NCI-H524 treated with DMSO at 0.1 percent for 48 hours (cell line): ENCODE measurements at regions not wholly inside any gene's neighbourhood (a gene's known extent, or its start where the extent isn't known, plus 50 kb on each side); places are given as distances from the start of the nearest gene placed in this dataset.

Experiments
- DNase-seq: peaks from one replicate; lab custom pipeline; 2025; lab: John Stamatoyannopoulos, UW

- no peak for DNase-seq
Measured at GRCh38 chr16:51474414-51475091, 323.5 kb upstream of the SALL1 start.

DNA sequence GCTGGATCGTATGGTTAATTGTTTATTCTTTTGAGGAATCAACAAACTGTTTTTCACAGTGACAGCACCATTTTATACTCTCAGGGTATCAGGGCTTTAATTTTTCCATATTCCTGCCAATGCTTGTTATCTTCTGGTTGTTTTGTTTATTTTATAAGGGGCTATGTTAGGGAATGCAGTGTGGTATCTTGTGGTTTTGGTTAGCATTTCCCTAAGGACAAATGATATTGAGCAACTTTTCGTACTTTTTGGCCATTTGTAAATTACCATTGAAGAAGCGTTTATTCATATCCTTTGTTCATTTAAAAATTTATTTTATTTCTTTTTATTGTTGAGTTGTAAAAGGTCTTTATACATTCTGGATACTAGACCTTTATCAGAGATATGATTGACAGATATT, 322.0 kb upstream of the SALL1 start:
- DNase-seq: no peak

- DNase-seq: no peak
Measured at GRCh38 chr16:51470492-51470891, 319.4 kb upstream of the SALL1 start.

DNA sequence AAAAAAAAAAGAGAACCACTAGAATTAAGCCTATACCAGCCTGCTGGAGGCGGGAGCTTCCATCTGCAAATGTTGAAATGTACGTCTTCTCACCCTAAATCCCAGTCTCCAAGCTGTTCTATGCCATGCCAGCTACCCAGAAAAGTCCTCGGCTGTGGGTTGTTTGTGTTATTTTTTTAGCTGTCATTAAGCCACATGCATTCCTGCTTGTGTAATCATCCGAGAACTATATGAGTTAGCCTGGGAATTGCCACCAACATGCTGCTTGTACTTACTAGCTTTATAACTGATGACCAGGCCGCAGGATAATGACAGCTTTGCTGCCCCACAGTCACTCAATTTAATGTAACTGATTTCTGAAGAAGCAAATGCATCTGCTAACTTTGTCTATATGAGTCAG, 313.9 kb upstream of the SALL1 start:
- no peak for DNase-seq

DNA sequence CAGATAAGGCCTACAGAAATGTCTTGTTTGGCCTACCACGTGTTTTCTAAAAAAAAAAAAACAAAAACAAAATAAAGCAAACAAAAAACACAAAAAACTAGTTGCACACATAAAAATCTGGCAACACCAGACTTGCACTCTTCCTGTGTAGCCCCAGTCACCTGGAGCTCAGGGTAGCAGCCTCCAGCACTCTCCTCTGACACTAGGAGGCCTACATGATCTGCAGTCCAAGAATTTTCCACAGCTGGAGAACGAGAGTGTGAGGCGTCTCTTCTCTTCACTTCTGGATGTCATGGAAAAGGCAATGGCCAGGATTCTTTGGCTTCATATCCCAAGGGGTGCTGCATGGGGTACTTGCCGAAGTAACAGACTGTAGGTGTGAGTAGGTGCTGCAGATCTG, 310.2 kb upstream of the SALL1 start:
- DNase-seq: no peak

DNA sequence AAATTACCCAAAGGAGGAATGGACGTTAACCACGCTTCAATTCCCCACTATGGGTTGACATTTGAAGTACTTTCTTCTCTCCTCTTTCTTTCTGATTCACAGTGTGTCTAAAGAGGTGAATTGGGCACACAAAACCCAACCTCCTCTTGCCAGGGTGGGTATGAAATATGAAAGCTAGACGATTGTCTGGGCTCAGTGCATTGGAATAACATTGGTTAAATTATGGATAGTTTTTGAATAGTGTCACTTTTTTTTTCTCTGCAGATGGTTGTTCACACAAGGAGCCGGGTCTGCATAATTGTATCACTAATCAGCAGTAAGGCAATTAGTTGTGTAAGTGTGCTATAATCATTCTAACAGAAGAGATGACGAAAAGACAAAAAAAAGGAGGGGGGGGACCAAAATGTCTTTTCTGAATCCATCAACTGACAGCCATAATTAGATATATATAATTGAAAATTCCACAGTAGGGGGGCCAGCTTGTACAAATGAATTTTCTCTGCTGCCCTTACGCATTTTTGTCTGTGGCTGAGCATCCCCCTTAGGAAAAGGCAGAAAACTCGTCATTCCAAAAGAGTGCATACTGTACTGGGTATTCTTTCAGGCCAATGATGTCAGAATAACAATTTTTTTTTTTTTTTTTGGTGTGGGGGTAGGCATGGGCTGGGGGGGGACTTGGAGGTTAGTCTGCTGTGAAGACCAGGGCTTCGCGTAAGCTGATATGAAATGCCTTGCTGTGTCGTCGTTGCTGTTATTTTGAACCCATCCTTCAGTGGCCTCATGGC, 307.5 kb upstream of the SALL1 start:
- DNase-seq: no peak

GRCh38 chr16:51457775-51458174, 306.7 kb upstream of the SALL1 start:
- no peak for DNase-seq

DNA sequence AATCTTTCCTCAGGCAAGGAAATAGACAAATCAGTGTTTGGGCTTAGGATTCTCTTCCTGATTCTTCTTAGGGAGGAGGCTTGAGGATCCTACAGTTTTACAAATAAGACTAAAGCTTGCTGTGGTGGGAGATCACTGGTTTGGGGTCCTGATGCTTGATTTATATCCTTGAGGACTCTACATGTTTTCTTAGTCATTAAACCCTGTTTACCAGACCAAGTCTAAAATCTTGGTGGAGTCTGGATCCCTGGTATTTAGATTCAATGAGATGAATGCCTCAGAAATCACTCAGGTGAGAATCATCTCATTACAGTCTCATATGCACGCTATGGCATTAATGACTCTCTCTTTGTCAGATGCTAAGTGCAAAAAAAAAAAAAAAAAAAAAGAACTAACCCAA, 304.3 kb upstream of the SALL1 start:
- DNase-seq: no peak

DNA sequence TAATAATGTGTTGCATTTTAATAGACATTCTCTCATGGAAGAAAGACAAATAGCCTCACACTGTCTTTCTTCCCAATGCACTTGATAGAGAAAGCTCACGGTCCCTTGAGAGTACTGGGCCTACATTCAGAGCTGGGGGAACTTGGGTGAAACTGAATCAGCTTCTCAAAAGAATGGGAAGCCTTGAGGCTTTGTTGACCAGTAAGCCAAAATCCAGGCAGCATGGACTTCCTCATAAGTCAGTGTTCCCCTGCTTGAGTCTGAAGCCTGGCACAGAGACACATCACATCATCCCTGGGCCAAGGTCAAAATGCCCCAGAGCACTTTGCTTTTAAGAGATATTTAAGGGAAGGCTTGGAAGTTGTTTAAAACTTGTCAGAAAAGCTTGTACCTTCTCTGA, 302.2 kb upstream of the SALL1 start:
- DNase-seq: no peak

DNA sequence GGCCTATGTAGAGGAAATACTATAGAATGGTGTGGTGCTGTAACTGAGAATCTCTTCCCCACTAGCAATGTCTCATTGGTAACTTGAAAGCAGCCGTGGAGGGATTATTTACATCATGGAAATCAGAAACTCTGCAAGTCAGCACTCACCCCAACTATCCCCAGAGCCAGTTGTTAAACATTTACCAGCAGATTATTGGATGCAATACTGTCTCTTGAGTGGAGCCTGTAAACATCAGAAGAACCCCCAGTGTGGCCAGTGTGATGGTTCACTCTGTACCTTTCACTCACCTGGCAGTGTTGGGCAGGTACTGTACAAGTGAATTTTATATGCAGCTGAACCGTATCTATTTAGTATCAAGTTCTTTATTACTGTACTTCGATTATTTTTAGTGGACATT, 299.8 kb upstream of the SALL1 start:
- DNase-seq: no peak

DNA sequence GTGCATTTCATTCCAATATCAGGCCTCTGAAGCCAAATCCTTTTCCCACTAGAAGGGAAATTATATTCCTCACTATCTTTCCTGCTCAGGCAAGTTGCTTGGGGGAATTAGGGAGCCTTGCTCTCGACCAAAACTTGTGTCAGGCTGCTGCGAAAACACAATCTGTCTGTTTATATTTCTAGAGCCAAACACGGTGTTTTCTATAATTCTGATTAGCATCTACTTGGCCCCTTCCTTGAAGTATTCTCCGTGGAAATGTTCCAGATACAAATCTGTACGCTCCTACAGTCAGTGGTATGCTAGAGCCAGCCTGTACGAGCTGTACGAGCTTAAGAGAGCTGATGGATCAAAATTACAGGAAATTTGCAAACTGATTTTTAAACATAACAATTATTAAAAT, 299.3 kb upstream of the SALL1 start:
- no peak for DNase-seq

DNA sequence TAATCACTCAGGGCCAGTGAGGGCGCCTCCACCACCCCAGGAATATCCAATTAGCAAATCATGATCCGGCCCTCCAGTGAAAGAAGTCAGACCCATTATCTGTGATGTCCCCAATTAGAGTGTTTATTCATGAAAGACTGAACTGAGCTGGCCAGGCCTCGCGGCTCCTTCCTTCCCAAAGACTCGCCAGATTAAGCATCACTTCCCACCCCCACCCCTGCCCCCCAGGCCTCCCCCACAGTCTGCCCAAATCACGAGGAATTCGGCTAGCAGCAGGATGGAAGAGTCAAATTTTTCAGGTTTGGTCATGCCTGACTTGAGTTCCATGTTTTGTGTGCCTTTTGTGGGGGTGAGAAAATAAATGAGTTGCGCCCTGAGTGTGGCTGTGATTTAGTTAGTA, 298.4 kb upstream of the SALL1 start:
- no peak for DNase-seq

DNA sequence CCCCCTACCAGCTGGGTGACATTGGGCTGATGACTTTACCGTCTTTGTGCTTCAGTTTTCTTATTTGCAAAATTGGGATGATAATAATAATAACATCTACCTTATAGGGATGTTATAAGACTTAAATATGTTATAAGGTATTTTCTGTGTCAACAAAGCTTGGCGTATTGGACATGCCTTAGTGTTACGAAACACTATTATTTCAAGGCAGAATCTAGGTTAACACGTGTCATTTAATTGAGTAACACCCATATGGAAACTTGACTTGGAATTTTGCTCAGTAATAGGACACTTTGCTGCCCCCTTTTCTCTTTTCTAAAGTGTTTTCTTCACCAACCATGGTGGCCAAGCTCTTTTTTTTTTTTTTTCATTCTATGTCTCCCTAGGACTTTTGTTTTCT, 294.2 kb upstream of the SALL1 start:
- no peak for DNase-seq

DNA sequence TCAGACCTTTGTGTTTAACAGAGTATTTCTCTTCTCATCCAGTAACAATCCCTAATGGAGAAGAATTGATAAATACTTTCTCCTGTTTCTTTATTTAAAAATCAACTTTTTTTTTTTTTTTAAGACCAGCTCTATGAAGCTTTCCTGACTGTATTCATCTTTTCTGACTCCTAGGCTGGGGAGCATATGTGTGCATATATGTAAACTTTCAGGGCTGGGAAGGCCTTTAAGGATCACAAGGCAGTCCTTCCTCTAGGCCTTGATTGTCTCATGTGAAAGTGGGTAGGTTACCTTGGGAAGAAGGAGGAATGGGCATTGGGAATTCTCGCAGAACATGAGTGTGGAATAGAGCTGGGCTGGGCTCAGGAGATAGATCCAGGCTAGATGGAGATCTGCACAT, 292.9 kb upstream of the SALL1 start:
- no peak for DNase-seq

DNA sequence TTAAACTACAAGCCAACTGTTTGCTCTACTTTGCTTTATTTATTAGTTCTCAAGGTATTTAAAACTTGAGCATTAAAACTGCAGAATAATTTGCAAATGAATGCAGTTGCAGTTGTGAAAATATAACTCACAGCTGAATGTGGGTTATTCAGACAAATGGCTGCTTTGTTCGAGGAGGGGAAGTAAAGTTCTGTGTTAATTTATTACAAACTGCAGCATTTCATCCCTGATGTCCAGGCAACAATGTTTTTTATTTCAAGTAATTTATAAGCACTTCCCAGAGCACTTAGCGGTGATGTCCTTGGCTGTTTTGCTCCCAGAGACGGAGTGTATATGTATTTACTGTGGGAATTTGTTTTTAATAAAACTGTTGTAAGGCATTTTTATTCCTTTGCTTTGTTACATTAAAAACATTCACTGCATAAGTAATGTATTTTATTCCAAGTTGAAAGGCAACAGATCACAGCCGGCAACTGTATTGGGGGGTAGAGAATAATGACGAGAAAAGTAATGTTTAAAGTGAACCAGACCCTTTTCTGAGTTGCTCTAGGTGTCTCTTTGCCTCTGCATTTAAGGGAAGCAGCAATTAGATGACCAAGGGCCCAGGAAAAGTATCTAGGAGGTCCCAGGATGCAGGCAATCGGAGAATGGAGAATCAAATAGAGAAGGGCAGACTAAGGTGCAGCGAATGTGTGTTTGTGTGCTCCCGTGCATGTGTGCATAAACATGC, 291.2 kb upstream of the SALL1 start:
- DNase-seq: no peak

GRCh38 chr16:51440131-51440889, 289.2 kb upstream of the SALL1 start:
- DNase-seq: no peak

DNA sequence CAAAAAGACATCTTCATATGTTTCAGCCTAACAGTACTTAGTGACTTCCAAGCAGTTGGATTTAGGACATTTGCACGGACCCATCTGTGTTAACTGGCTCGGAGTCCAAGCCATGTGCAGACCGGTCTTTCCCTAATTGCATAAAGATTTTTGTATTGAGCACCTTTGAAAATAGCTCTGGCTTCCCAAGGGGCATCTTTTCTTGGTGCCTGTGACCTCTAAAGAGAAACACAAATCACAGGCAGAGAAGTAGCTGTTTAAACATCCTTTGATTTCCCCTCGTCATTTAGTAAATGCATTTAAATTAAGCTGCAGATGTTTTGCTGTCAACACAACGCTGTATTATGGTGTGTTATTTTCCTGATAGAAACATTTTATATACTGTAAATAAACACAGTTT, 288.2 kb upstream of the SALL1 start:
- DNase-seq: no peak

- DNase-seq: no peak
Measured at GRCh38 chr16:51436742-51437141, 285.7 kb upstream of the SALL1 start.

- no peak for DNase-seq
Measured at GRCh38 chr16:51434567-51435198, 283.6 kb upstream of the SALL1 start.

GRCh38 chr16:51433599-51433998, 282.5 kb upstream of the SALL1 start:
- DNase-seq: no peak

DNA sequence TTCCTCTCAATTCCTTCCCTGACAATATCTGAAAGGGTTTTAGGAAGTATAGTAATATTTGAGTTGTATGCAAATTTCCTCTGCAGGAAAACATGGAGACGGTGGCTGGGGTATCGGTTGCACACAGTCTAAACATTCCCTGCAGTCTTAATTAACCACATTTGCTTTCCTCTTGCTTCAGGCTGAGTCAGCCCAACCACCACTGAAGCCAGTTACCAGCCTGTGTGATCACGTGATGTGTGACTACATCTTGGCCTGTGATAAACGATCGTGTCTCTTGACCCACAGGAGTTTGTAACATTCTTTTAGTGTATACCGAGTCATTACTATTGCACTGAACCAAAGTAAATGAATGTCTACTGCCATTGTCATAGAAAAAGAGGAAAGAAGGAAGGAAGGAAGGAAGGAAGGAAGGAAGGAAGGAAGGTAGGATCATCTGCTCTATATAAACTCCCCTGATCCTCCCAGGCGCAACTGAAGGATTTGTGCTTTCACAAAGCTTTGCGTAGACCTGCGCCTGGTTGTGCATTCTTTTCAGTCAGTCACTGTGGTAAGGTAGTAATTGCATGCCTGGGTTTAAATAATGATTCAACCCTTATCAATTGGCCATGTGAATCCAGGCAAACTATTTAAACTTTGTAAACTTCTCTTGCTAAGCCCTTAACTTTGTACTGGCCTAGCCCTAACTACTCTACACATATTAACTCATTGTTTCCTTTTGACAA, 280.6 kb upstream of the SALL1 start:
- DNase-seq: no peak
